Keratinocyte (primary cell): ENCODE measurements at regions not wholly inside any gene's neighbourhood (a gene's known extent, or its start where the extent isn't known, plus 50 kb on each side); places are given as distances from the start of the nearest gene placed in this dataset.

Experiments
- DNase-seq: peaks from one replicate; pipeline ENCODE4 v3.0.0-alpha.2; 2011; ENCODE audit warnings: low read depth, missing footprints, low spot score
- FAIRE-seq: peaks from 2 replicates; lab custom pipeline; 2011; peaks lifted over from hg19 to GRCh38; lab: Jason Lieb, UNC
- H2AFZ ChIP-seq: 2 replicates; pipeline ENCODE4 v1.6.0; 2012; ENCODE audit warnings: low read length, control low read depth, inconsistent platforms; ENCODE audit not compliant: control insufficient read depth
- H3K27ac ChIP-seq: 2 replicates; pipeline ENCODE4 v1.5.1; 2011; ENCODE audit warnings: low read length; ENCODE audit not compliant: control insufficient read depth, insufficient read depth
- H3K27me3 ChIP-seq: 3 replicates; pipeline ENCODE4 v1.6.0; 2011; ENCODE audit warnings: low read length; ENCODE audit not compliant: control insufficient read depth, insufficient read depth; ENCODE audit errors: extremely low read depth
- H3K36me3 ChIP-seq, 2 experiments: 2 replicates in 1 of 2; 3 replicates in 1 of 2; pipeline ENCODE4 v1.5.1; 2011; ENCODE audit warnings: low read length in 2 of 2, mild to moderate bottlenecking in 1 of 2; ENCODE audit not compliant: control insufficient read depth in 2 of 2, insufficient read depth in 2 of 2; ENCODE audit errors: extremely low read depth in 1 of 2
- H3K4me1 ChIP-seq: 3 replicates; pipeline ENCODE4 v1.5.1; 2011; ENCODE audit warnings: low read length; ENCODE audit not compliant: control insufficient read depth, insufficient read depth; ENCODE audit errors: extremely low read depth
- H3K4me2 ChIP-seq: 3 replicates; pipeline ENCODE4 v1.6.0; 2011; ENCODE audit warnings: low read depth, low read length; ENCODE audit not compliant: control insufficient read depth, insufficient read depth; ENCODE audit errors: extremely low read depth
- H3K4me3 ChIP-seq, 3 experiments: fragments of 200-600 bp in 1 of 3; sonication (generic) in 1 of 3; 2 replicates in 2 of 3; 3 replicates in 1 of 3; pipeline ENCODE4 v1.5.1; 2011 to 2016; ENCODE audit warnings: low read length in 3 of 3, mild to moderate bottlenecking in 3 of 3, control low read depth in 2 of 3, inconsistent platforms in 1 of 3, low read depth in 1 of 3, mixed read lengths in 1 of 3, mixed run types in 1 of 3, moderate library complexity in 1 of 3; ENCODE audit not compliant: control insufficient read depth in 2 of 3, insufficient read depth in 2 of 3; ENCODE audit errors: extremely low read depth in 1 of 3
- H3K79me2 ChIP-seq: 2 replicates; pipeline ENCODE4 v1.6.0; 2012; ENCODE audit warnings: low read length; ENCODE audit not compliant: control insufficient read depth, insufficient read depth
- H3K9ac ChIP-seq: 3 replicates; pipeline ENCODE4 v1.6.0; 2011; ENCODE audit warnings: low read length; ENCODE audit not compliant: control insufficient read depth, insufficient read depth; ENCODE audit errors: extremely low read depth
- H3K9me1 ChIP-seq: 3 replicates; pipeline ENCODE4 v1.6.0; 2011; ENCODE audit warnings: low read length; ENCODE audit not compliant: control insufficient read depth, insufficient read depth; ENCODE audit errors: extremely low read depth
- H3K9me3 ChIP-seq: 2 replicates; pipeline ENCODE4 v1.5.1; 2012; ENCODE audit warnings: low read depth, low read length; ENCODE audit not compliant: control insufficient read depth
- H4K20me1 ChIP-seq: 3 replicates; pipeline ENCODE4 v1.6.0; 2011; ENCODE audit warnings: low read length; ENCODE audit not compliant: control insufficient read depth, insufficient read depth; ENCODE audit errors: extremely low read depth
- CTCF ChIP-seq, 3 experiments: IDR thresholded peaks in 1 of 3; conservative IDR thresholded peaks in 1 of 3; optimal IDR thresholded peaks in 1 of 3; 2 replicates in 2 of 3; 3 replicates in 1 of 3; pipeline versions ENCODE3 to v1.5.1; 2011; ENCODE audit warnings: low read length in 3 of 3, mild to moderate bottlenecking in 3 of 3, moderate library complexity in 2 of 3, control low read depth in 1 of 3, inconsistent platforms in 1 of 3; ENCODE audit not compliant: insufficient read depth in 2 of 3; ENCODE audit errors: extremely low read depth in 1 of 3
- EZH2 ChIP-seq: IDR thresholded peaks from one replicate; pipeline ENCODE4 v1.6.1; 2012; ENCODE audit warnings: inconsistent platforms, mild to moderate bottlenecking, low read length, moderate library complexity
- dilution Hi-C: fragments of 300-500 bp; cut with MboI; formaldehyde crosslinking; loops from one replicate; pipeline ENCODE4 v1.7.0; 2020; ENCODE audit warnings: low sequenced_read_pairs; ENCODE audit not compliant: extremely low pct_ligation_motif_present

- Histone ChIP-seq H3K4me1 (no peaks in the 10 kb centered on the region), H3K9ac (no peak overlapping the region), H3K4me2 (no peak overlapping the region), H3K27me3 (peaks cover 7% of the 10 kb centered on the region), H3K9me3 (peaks cover 6% of the 10 kb centered on the region), H3K9me1 (no peaks in the 10 kb centered on the region), H3K79me2 (no peaks in the 10 kb centered on the region), H3K4me3 (no peak overlapping the region), H3K27ac (no peak overlapping the region), H4K20me1 (no peaks in the 10 kb centered on the region), H3K36me3 (no peaks in the 10 kb centered on the region), H2AFZ (no peak overlapping the region)
- FAIRE-seq (no peak), DNase-seq (no peak)
- TF ChIP-seq CTCF (optimal IDR thresholded peaks at IDR 0.05 in 1 of 3, IDR thresholded peaks at IDR 0.05 in 1 of 3, conservative IDR thresholded peaks at IDR 0.05 in 1 of 3; ENCODE audit: extremely low read depth in 1 of 3, insufficient read depth in 2 of 3, low read length in 3 of 3) (no peak), EZH2 (no peak)
- dilution Hi-C loops: no loop called here
Observed at GRCh38 chr5:3202570-3202969, 393.1 kb upstream of the IRX1 start.

GRCh38 chr5:3201941-3202340 is 393.7 kb upstream of the IRX1 start:
- H3K4me2 ChIP-seq: no peak overlapping the region
- FAIRE-seq (no peak), DNase-seq (no peak)
- no peak overlapping the region for H3K27ac ChIP-seq
- H3K9me1 ChIP-seq: no peaks in the 10 kb centered on the region
- TF ChIP-seq EZH2 (no peak), CTCF (optimal IDR thresholded peaks at IDR 0.05 in 1 of 3, IDR thresholded peaks at IDR 0.05 in 1 of 3, conservative IDR thresholded peaks at IDR 0.05 in 1 of 3; ENCODE audit: extremely low read depth in 1 of 3, insufficient read depth in 2 of 3, low read length in 3 of 3) (no peak)
- no peak overlapping the region for H3K9ac ChIP-seq
- no peaks in the 10 kb centered on the region for H4K20me1 ChIP-seq
- H3K4me1 ChIP-seq: no peaks in the 10 kb centered on the region
- H2AFZ ChIP-seq: no peak overlapping the region
- peaks cover 6% of the 10 kb centered on the region for H3K9me3 ChIP-seq
- H3K79me2 ChIP-seq: no peaks in the 10 kb centered on the region
- no peaks in the 10 kb centered on the region for H3K36me3 ChIP-seq
- H3K27me3 ChIP-seq: peaks cover 7% of the 10 kb centered on the region
- no peak overlapping the region for H3K4me3 ChIP-seq
- dilution Hi-C loops: no loop called here
